H1 (cell line): ENCODE measurements at regions not wholly inside any gene's neighbourhood (a gene's known extent, or its start where the extent isn't known, plus 50 kb on each side); places are given as distances from the start of the nearest gene placed in this dataset.

Experiments used
- EP300 ChIP-seq, 2 experiments: IDR thresholded peaks; 1 replicate in 1 of 2; 2 replicates in 1 of 2; pipeline ENCODE4 v1.6.1; 2011 to 2012; ENCODE audit warnings: low read depth in 2 of 2, low read length in 2 of 2, mild to moderate bottlenecking in 2 of 2, borderline replicate concordance in 1 of 2, inconsistent platforms in 1 of 2, moderate library complexity in 1 of 2
- TF ChIP-seq, protein P1 (sequence below): IDR thresholded peaks from 2 replicates; pipeline ENCODE4 v1.6.1; 2012; ENCODE audit warnings: low read length, inconsistent platforms

DNA sequence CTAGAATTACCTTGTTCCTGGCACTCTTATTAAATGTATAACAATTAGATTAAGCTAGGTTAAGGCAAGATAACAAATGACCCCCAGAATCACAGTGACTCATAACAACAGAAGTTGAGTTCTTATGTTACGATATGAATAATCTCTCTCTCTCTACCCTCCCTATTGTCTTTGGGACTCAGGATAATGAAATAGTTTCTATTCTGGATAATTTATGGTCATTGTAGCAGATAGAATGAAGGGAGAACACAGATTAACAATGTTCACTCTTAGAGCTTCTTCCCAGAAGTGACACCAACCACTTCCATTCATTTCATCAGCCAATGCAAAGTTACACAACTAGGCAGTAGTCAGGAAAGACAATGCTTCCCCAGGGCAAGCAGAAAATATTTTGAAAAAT is 334.5 kb downstream of the C11orf87 start (continued):
- TF ChIP-seq, protein P1, sequence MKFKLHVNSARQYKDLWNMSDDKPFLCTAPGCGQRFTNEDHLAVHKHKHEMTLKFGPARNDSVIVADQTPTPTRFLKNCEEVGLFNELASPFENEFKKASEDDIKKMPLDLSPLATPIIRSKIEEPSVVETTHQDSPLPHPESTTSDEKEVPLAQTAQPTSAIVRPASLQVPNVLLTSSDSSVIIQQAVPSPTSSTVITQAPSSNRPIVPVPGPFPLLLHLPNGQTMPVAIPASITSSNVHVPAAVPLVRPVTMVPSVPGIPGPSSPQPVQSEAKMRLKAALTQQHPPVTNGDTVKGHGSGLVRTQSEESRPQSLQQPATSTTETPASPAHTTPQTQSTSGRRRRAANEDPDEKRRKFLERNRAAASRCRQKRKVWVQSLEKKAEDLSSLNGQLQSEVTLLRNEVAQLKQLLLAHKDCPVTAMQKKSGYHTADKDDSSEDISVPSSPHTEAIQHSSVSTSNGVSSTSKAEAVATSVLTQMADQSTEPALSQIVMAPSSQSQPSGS: no peak
- no peak for TF ChIP-seq EP300 (IDR thresholded peaks at IDR 0.05; ENCODE audit: borderline replicate concordance in 1 of 2, low read depth in 2 of 2, low read length in 2 of 2)
- TF ChIP-seq, all 59 proteins: peak for 0
